ENCODE measurements at regions not wholly inside any gene's neighbourhood (a gene's known extent, or its start where the extent isn't known, plus 50 kb on each side); places are given as distances from the start of the nearest gene placed in this dataset.
"Not testable (repeated sequence)": the region's sequence is repeated elsewhere in the genome, so short reads cannot be mapped to it uniquely, and the experiment has no call there.

DNA sequence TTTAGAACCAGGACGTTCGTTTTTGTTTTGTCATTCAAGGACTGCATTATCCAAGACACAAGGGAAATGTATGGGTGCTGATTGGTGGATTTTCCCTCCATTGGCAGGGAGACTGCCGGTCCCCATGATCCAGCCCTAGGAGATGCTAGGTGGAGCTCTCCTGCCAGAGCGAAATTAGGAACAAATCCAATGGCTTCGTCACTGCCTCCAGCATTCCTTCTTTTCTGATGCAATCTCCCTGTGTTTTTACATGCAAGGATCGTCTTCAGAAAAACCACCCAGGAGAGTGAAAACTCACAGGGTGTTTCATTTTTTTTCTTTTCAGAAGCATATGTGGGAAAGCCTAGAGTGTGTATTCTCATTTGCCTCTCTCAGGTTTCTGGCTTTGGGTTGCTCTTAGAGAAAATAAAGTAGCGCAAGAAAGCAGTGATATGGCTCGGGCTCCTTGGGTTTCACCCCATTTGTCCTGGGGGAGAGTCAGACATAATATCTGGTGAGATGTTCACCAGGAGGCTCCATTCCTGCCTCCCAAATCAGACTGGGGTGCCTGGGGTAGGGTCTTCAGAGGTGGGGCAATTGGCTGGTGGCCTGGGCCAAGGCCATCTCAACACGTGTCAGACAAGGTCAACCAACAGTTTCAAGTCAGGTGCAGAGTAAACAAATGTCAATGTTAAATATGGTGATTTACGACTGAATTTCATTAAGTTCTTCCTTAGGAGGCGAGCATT lies 450.9 kb upstream of the MKI67 start:
- DNase-seq = peak; percentile 72 to 85 (median 81)

DNA sequence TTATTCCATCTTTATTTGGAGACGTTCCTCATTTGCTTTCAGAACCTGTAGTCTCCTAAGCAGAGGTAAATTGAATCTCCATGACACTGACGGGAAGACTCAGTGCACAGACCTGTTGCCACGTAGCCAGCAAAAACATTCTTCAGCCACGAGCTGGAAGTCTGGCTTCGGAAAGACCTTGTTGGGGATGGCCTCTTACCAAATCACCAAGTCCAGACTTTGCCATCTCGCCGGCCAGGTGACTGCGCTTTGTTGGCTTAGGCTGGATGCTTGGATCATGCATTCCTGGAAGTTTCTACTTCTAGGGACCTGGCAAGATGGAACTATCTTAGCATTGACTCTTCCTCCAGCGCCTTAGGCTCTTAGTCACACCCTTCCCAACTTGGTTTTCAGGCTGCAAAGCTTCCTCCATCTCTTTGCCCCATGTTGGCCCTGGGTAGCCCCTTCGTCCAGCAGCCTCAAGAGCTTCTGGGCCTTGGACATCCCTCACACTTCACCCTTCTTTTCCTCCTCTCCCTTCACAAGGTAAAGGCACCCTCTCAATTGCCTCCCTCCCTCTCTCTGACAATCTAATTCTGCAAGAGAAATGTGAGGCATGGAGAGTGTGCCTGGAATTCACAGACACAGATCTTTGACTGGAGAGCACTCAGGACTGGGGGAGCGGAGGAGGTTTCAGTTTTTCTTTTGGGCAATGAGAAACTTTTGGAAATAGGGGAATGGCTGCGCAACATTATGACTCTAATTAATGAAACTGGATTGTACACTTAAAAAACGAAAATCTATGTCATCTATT lies 451.9 kb upstream of the MKI67 start:
- no peak for DNase-seq

- DNase-seq = no peak
Observed at GRCh38 chr10:128578766-128579165, 452.5 kb upstream of the MKI67 start.

DNA sequence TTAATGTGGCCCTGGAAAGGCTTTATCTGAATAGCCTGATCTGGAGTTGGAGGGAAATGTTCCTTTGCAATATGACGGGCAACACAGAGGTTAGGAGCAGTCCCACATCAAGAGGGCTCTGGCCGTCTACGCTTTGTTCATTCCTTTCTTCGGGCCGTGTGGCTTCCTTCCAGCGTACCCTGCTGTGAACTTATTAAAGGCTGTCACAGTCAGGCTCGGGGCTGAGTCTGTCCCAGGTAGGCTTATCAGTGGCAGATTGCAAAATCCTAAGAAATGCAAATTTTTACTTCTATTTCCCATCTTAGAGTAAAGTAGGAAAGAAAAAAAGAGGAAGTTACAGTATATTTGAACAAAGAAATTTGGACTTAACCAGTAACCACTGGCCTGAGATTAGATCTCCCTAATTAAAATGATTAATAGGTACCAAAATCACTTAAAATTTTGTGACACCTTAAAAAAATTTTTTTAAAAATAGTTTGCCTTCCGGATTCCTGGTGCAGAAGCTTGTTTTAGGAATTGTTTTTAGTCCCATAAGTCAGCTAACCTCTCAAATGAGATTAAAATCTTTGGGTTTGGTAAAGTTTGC lies 453.1 kb upstream of the MKI67 start:
- DNase-seq = no peak

DNA sequence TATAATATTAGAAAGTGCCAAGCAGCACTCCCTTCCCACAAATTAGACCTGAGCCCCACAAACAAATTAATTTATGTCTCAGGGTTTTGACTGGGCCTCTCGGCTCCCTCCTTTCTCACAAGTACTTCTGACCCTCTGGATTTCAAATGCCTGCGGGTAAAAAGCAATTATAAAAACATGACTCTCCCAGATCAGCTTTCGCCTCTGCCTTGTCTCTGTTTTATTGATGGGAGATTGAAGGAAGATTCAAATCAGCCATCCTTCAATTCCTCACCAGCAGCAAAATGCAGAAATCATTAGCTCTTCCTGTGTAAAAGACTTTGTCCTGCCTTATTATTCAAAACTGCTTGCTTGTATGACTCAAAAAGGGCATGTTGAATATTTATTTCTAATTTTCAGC lies 453.7 kb upstream of the MKI67 start:
- DNase-seq = no peak

GRCh38 chr10:128583125-128583524 lies 456.9 kb upstream of the MKI67 start:
- DNase-seq = not testable (repeated sequence)

DNA sequence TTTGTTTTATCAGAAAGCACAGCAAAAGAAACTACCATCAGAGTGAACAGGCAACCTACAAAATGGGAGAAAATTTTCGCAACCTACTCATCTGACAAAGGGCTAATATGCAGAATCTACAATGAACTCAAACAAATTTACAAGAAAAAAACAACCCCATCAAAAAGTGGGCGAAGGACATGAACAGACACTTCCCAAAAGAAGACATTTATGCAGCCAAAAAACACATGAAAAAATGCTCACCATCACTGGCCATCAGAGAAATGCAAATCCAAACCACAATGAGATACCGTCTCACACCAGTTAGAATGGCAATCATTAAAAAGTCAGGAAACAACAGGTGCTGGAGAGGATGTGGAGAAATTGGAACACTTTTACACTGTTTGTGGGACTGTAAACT lies 460.4 kb upstream of the MKI67 start:
- DNase-seq = not testable (repeated sequence)

DNA sequence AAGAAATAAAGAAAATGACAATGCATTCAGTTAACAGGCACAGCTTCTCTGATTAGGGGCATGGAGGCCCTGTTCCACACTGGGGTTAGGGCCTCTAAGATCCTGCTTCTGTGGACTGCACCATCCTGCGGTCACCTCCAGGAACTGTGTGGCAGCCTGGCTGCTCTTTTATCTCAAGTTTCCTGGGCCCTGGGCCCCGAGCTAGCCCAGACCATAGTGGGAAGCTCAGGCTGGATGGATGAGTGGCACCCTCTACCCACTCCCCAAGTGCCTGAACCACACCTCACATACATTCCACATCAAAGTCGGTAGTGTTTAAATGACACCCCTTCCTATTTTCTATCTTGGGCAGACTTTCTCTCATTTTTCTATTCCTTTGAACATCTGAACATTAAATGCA lies 461.5 kb upstream of the MKI67 start:
- DNase-seq = no peak

DNA sequence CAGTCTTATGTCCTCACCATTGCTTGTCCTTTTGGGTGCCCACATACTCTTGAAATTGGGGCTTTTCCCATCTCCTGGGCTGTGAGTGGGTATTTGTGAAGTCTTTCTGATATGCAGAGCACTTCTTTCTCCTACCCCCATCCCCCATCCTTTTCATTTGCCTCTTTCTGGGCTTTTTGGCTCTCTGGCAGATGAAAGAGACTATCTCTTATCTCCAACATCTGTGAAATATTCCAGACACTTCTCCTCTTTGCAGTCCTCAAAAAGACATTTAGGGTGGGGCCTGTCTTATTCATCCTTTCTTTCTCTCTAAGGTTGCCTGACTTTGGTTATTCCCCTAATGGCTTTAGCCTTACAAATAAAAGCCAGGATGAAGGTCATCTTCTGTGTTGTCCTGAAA lies 462.2 kb upstream of the MKI67 start:
- DNase-seq = no peak

- DNase-seq = no peak
Observed at GRCh38 chr10:128594688-128595087, 468.5 kb upstream of the MKI67 start.

DNA sequence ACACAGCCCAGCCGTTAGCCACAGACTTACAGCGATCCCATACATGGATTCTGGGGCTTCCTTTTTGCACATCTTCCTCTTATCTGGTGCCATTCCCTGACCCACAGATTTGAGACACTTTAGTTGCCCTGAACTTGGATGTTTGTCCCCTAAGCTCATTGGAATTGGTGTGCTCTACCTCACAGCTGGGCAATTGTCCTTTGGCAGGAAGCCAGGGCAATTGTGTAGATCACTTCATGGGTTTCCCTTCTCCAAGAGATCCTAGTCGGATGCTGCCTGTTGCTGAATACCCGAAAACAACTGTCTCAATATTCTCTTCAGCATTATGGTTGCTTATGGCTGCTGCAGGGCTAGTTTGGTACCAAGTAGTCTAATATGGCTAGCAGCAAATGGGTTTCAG lies 470.7 kb upstream of the MKI67 start:
- DNase-seq = no peak

GRCh38 chr10:128599030-128599429 lies 472.8 kb upstream of the MKI67 start:
- DNase-seq = no peak

GRCh38 chr10:128599538-128599937 lies 473.3 kb upstream of the MKI67 start:
- no peak for DNase-seq

GRCh38 chr10:128602183-128602582 lies 476.0 kb upstream of the MKI67 start:
- DNase-seq = no peak

DNA sequence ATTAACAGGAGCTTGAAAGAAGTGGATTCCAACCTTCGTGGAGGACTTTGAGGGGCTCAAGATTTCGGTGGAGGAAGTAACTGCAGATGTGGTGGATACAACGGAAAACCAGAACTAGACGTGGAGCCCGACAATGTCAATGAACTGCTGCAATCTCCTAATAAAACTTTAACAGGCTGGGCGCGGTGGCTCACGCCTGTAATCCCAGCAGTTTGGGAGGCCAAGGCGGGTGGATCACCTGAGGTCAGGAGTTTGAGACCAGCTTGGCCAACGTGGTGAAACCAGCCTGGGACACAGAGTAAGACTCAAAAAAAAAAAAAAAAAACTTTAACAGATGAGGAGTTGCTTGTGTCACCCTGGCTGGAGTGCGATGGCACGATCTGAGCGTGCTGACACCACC lies 477.8 kb upstream of the MKI67 start:
- no peak for DNase-seq

GRCh38 chr10:128605180-128605579 lies 479.0 kb upstream of the MKI67 start:
- no peak for DNase-seq

GRCh38 chr10:128606055-128606454 lies 479.8 kb upstream of the MKI67 start:
- DNase-seq = no peak

GRCh38 chr10:128608791-128609190 lies 482.6 kb upstream of the MKI67 start:
- no peak for DNase-seq

DNA sequence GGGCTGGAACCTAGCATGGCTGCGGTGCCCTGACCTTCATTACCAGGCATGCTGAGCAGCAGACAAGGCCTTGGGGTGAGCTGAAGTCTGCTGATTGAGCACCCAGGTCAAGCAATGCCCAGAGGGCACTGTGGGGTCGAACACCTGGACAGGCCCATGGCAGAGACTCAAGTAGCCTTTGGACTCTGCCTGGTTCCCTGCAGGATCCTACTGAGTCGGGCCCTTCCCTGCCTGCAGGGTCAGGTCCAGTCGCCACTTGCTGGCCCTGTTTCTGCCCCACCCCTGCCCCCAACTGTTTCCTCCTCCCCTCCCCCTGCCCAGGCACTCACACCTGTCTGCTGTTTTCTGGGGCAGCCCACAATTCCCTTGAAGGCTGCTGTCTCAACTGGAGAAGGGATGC lies 483.2 kb upstream of the MKI67 start:
- no peak for DNase-seq

DNA sequence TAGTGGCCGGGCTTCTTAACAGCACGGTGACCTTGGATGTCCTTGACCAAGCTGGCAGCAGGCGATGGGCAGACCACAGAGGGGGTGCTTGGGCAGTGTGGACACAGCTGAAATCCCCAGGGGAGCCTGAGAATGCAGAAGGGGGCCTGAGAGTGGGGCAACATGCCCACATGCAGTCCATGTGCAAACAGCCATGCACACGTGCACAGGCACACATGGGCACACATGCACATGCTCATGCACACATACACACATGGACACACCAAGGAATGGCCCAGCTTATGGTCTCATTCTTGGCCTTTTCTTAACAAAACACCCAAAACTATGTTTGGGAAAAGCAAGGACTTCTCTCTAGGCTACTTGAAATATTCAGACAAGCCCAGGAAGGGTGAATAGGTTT lies 483.9 kb upstream of the MKI67 start:
- DNase-seq = no peak

- DNase-seq = peak in 1 of 3 donors; percentile 71
Observed at GRCh38 chr10:128612195-128612594, 486.0 kb upstream of the MKI67 start.

GRCh38 chr10:128612631-128613030 lies 486.4 kb upstream of the MKI67 start:
- DNase-seq = no peak

- DNase-seq = no peak
Observed at GRCh38 chr10:128614016-128614605, 487.9 kb upstream of the MKI67 start.

Data from muscle of back (tissue), 3 donors.